ENCODE measurements at regions not wholly inside any gene's neighbourhood (a gene's known extent, or its start where the extent isn't known, plus 50 kb on each side); places are given as distances from the start of the nearest gene placed in this dataset.

DNA sequence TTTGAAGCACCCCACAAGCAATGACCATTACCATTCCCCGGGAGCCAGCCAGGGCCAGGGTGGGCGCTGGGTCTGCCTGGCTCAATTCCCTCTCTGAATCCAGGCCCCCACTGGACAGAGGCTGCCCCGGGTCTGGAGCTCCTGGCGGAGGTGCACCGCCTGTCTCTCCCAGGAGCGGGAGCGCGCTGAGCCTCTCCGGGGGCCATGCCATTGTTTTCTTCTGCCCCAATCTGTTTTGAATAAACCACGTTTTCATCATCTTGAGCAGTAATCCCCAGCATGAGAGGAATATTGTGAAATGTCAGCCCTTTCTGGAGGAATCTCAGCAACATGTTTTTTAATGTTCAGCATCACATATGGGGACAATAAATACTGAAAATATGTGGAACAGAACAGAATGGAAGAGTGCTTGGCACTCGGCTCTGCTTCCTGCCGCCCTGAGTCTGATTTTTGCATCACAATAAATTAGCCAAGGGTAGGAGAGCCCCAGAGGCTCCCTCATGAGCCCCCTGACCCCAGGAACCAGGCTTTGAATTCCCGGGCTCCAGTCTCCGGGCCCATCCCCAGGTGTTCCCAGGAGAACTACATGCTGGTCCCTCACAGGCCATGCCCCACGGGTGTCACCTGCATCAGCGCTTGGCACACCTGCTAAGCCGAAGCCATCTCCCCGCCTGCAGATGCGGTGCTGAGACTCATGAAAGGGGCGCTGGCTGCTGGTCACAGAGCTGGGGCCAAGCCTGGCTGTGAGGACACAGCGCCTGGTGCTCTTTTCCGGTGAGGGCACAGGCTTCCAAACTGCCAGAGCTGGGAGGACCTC is 88.8 kb downstream of the INHBB start:
- no peak for ATAC-seq
- H3K36me3 ChIP-seq: no peaks in the 10 kb centered on the region
- WGBS, 2 donors (ENCODE audit: low coverage in 1 of 2): 50 to 75% methylated on average over 2 to 3 of the region's 22 CpGs
- no peak for TF ChIP-seq POLR2A (IDR thresholded peaks at IDR 0.05)
- no peak for TF ChIP-seq POLR2AphosphoS5 (IDR thresholded peaks at IDR 0.05)
- TF ChIP-seq, protein P1, sequence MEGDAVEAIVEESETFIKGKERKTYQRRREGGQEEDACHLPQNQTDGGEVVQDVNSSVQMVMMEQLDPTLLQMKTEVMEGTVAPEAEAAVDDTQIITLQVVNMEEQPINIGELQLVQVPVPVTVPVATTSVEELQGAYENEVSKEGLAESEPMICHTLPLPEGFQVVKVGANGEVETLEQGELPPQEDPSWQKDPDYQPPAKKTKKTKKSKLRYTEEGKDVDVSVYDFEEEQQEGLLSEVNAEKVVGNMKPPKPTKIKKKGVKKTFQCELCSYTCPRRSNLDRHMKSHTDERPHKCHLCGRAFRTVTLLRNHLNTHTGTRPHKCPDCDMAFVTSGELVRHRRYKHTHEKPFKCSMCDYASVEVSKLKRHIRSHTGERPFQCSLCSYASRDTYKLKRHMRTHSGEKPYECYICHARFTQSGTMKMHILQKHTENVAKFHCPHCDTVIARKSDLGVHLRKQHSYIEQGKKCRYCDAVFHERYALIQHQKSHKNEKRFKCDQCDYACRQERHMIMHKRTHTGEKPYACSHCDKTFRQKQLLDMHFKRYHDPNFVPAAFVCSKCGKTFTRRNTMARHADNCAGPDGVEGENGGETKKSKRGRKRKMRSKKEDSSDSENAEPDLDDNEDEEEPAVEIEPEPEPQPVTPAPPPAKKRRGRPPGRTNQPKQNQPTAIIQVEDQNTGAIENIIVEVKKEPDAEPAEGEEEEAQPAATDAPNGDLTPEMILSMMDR (IDR thresholded peaks at IDR 0.05): no peak
- TF ChIP-seq EP300 (IDR thresholded peaks at IDR 0.05): no peak
- H3K27me3 ChIP-seq: peaks cover 40% of the 10 kb centered on the region
- H3K4me1 ChIP-seq: no peaks in the 10 kb centered on the region
- no peaks in the 10 kb centered on the region for H3K9me3 ChIP-seq
- no peak overlapping the region for H3K4me3 ChIP-seq
- H3K27ac ChIP-seq: no peak overlapping the region

DNA sequence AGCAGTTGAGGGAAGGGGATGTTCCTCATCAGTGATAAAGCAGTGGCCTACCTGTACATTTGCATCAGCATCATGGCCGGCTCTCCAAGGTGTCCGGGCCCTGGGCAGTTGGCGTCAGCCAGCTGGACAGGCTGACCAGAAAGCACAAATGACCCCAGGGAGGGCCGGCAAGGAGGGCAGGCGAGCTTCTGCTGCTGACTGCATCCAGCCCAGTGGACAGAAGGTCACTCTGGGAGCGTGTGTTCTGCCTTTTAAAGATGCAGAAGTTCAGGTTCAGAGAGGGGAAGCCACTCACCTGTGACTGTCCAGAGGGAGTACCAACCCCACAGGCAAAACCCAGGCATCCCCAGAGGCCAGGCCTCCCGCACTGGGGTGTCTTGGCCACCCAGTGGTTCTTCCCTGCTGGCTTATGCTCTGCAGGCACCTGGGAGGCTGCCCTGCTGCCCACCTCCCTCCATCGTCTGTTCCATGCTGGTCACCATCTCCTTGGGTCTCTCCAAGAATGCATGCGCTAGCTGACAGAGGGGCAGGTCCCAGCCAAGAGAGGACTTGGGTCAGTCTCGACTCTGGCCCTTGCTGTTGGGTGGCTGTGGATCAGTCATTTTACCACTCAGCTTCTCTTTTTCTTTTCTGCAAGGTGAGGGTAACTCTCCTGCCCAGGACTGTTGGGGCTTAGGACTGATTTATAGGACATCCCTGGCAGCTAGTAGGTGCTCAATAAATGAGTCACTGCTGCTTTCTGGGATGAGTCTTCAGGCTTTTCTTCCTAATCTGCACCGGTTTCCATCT is 89.9 kb downstream of the INHBB start:
- TF ChIP-seq POLR2AphosphoS5 (IDR thresholded peaks at IDR 0.05) (no peak), POLR2A (IDR thresholded peaks at IDR 0.05) (no peak), EP300 (IDR thresholded peaks at IDR 0.05) (no peak)
- TF ChIP-seq, protein P1 (IDR thresholded peaks at IDR 0.05): no peak
- peaks cover 52% of the 10 kb centered on the region for H3K27me3 ChIP-seq
- WGBS, 2 donors (ENCODE audit: low coverage in 1 of 2): 60 to 90% methylated on average over 1 to 3 of the region's 11 CpGs
- H3K27ac ChIP-seq: no peak overlapping the region
- no peak overlapping the region for H3K4me3 ChIP-seq
- no peaks in the 10 kb centered on the region for H3K9me3 ChIP-seq
- no peak for ATAC-seq
- no peaks in the 10 kb centered on the region for H3K36me3 ChIP-seq
- H3K4me1 ChIP-seq: no peaks in the 10 kb centered on the region

DNA sequence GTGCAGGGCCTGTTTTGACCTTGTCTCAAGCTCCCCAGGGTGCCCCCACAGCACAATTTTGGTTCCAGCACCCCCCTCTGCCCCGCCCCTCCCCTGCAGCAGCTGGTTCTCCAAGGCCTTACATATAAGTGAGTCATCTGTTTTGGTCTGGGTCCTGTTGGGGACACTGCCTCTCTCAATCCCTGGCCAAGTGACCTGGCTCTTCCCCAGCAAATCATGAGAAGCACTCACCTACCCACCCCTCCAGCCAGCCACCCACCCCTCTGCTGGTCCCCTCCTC is 90.5 kb downstream of the INHBB start:
- Histone ChIP-seq H3K27ac (no peak overlapping the region), H3K36me3 (no peaks in the 10 kb centered on the region), H3K4me1 (no peaks in the 10 kb centered on the region), H3K27me3 (peaks cover 57% of the 10 kb centered on the region), H3K4me3 (no peak overlapping the region), H3K9me3 (no peaks in the 10 kb centered on the region)
- no CpG with 5 or more reads among the region's 1 CpG for WGBS, 2 donors (ENCODE audit: low coverage in 1 of 2)
- ATAC-seq: peak; percentile 29
- TF ChIP-seq EP300 (IDR thresholded peaks at IDR 0.05) (no peak), POLR2AphosphoS5 (IDR thresholded peaks at IDR 0.05) (no peak), POLR2A (IDR thresholded peaks at IDR 0.05) (no peak)
- TF ChIP-seq, protein P1 (IDR thresholded peaks at IDR 0.05): no peak

DNA sequence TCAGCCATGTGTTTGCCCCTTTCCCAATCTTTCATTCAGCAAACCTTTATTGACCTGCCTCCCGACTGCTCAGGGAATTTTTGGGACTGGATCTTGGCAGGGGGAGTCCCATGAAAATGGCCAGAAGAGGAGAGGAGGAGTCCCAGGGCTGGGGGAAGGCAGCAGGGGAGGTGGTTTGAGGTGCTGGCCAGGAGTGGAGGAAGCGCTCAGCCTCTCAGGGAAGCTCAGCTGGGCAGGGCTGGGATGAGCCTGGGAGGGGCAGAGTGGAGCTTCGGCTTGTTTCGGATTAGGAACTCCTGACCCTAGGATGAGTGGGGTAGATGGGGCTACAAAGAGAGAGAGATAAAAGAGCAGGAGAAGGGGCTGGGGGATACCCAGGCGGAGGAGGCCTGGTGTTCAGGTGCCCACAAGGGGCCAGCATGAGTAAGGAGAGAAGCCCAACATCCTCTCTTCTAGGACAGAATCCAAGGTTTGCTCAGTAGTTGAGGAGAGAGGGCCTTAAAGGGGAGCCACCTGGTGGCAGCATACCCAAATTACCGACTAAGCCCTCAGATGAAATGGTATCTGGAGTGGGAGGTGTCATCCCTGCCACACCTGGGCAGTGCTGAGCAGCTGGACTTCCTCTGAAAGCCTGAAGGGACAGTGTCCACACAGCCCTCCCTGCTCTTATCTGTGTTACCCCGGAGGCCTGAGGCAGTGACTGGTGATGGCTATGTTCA is 91.1 kb downstream of the INHBB start:
- Histone ChIP-seq H3K27ac (no peak overlapping the region), H3K27me3 (peaks cover 62% of the 10 kb centered on the region)
- ATAC-seq: no peak

More for the DNA sequence above, 91.1 kb downstream of the INHBB start:
- no peaks in the 10 kb centered on the region for H3K9me3 ChIP-seq
- WGBS, 2 donors (ENCODE audit: low coverage in 1 of 2): 57 to 87% methylated on average over 2 to 3 of the region's 7 CpGs
- no peaks in the 10 kb centered on the region for H3K36me3 ChIP-seq
- H3K4me3 ChIP-seq: no peak overlapping the region
- H3K4me1 ChIP-seq: peaks cover 0 to 6% (median under 1%) of the 10 kb centered on the region in 3 donors
- TF ChIP-seq POLR2A (IDR thresholded peaks at IDR 0.05): no peak
- TF ChIP-seq EP300 (IDR thresholded peaks at IDR 0.05): no peak
- TF ChIP-seq, protein P1 (IDR thresholded peaks at IDR 0.05): peak in 1 of 4 experiments; percentile 8

Measured in gastroesophageal sphincter (tissue), 4 donors.